GM18868 (cell line): ENCODE measurements at regions not wholly inside any gene's neighbourhood (a gene's known extent, or its start where the extent isn't known, plus 50 kb on each side); places are given as distances from the start of the nearest gene placed in this dataset.

Source experiments
- ATAC-seq: cut with Tn5 transposase; IDR thresholded peaks from one replicate; pipeline ENCODE4 v1.9.1; 2021; ENCODE audit warnings: mild to moderate bottlenecking, moderate library complexity; ENCODE audit not compliant: unreplicated experiment

GRCh38 chr14:66056926-66057552, 429.1 kb upstream of the CCDC196 start:
- no peak for ATAC-seq

- ATAC-seq, result no peak
These were observed 421.0 kb upstream of the CCDC196 start for GRCh38 chr14:66065188-66065587.

- ATAC-seq, result no peak
These were observed 419.0 kb upstream of the CCDC196 start for GRCh38 chr14:66066981-66067776.

GRCh38 chr14:66069036-66069435, 417.1 kb upstream of the CCDC196 start:
- no peak for ATAC-seq

- no peak for ATAC-seq
These were observed 416.2 kb upstream of the CCDC196 start for GRCh38 chr14:66069830-66070541.

- ATAC-seq, result peak; percentile 62
These were observed 415.4 kb upstream of the CCDC196 start for GRCh38 chr14:66070542-66071319.

- ATAC-seq, result no peak
These were observed 413.7 kb upstream of the CCDC196 start for GRCh38 chr14:66072190-66073084.

- ATAC-seq, result no peak
These were observed 411.6 kb upstream of the CCDC196 start for GRCh38 chr14:66074537-66074936.

GRCh38 chr14:66076176-66076575, 410.0 kb upstream of the CCDC196 start:
- ATAC-seq, result no peak

GRCh38 chr14:66078006-66078405, 408.2 kb upstream of the CCDC196 start:
- no peak for ATAC-seq

- ATAC-seq, result no peak
These were observed 404.4 kb upstream of the CCDC196 start for GRCh38 chr14:66081594-66082376.

- ATAC-seq, result no peak
These were observed 400.9 kb upstream of the CCDC196 start for GRCh38 chr14:66085224-66085623.

- no peak for ATAC-seq
These were observed 400.5 kb upstream of the CCDC196 start for GRCh38 chr14:66085665-66086064.

GRCh38 chr14:66087231-66087630, 398.9 kb upstream of the CCDC196 start:
- no peak for ATAC-seq

- ATAC-seq, result no peak
These were observed 397.5 kb upstream of the CCDC196 start for GRCh38 chr14:66088656-66089055.

GRCh38 chr14:66092206-66092605, 394.0 kb upstream of the CCDC196 start:
- no peak for ATAC-seq

- ATAC-seq, result no peak
These were observed 393.4 kb upstream of the CCDC196 start for GRCh38 chr14:66092748-66093147.

- no peak for ATAC-seq
These were observed 392.0 kb upstream of the CCDC196 start for GRCh38 chr14:66094001-66094727.

GRCh38 chr14:66099451-66099850, 386.7 kb upstream of the CCDC196 start:
- ATAC-seq, result no peak
